HFFc6 (cell line): ENCODE measurements at regions not wholly inside any gene's neighbourhood (a gene's known extent, or its start where the extent isn't known, plus 50 kb on each side); places are given as distances from the start of the nearest gene placed in this dataset.

Source experiments
- DNase-seq: peaks from one replicate; pipeline ENCODE4 v3.0.0-alpha.2; 2018
- H3K27ac Mint-ChIP-seq: 2 replicates; pipeline ENCODE4 v1.8.0; 2020; ENCODE audit warnings: mild to moderate bottlenecking, mixed read lengths
- H3K27me3 Mint-ChIP-seq: 2 replicates; pipeline ENCODE4 v1.8.0; 2021; ENCODE audit warnings: mild to moderate bottlenecking, moderate library complexity, mixed read lengths; ENCODE audit not compliant: insufficient read depth
- H3K36me3 Mint-ChIP-seq: 2 replicates; pipeline ENCODE4 v1.8.0; 2021; ENCODE audit warnings: low read depth, mixed read lengths
- H3K4me1 Mint-ChIP-seq: 2 replicates; pipeline ENCODE4 v1.8.0; 2020; ENCODE audit warnings: low read depth, mixed read lengths
- H3K4me3 Mint-ChIP-seq: 2 replicates; pipeline ENCODE4 v1.8.0; 2020; ENCODE audit warnings: mild to moderate bottlenecking, moderate library complexity, mixed read lengths
- H3K9me3 Mint-ChIP-seq: 2 replicates; pipeline ENCODE4 v1.8.0; 2020; ENCODE audit warnings: mild to moderate bottlenecking, mixed read lengths
- CTCF ChIP-seq: fragments of 200-600 bp; sonication (generic); IDR thresholded peaks from 2 replicates; pipeline ENCODE4 v1.5.0; 2021; ENCODE audit warnings: antibody characterized with exemption, mild to moderate bottlenecking

- Mint-ChIP-seq H3K36me3 (peaks cover 19% of the 10 kb centered on the region), H3K4me1 (peaks cover 34% of the 10 kb centered on the region), H3K27me3 (no peaks in the 10 kb centered on the region), H3K27ac (no peak overlapping the region), H3K9me3 (no peaks in the 10 kb centered on the region), H3K4me3 (no peak overlapping the region)
- TF ChIP-seq CTCF, result no peak
- no peak for DNase-seq
These were observed 49.7 kb downstream of the KLF12 start for GRCh38 chr13:74084375-74084935.

- DNase-seq, result no peak
- no peak for TF ChIP-seq CTCF
- H3K27me3 Mint-ChIP-seq, result no peaks in the 10 kb centered on the region
- no peak overlapping the region for H3K4me3 Mint-ChIP-seq
- no peaks in the 10 kb centered on the region for H3K9me3 Mint-ChIP-seq
- peaks cover 26% of the 10 kb centered on the region for H3K4me1 Mint-ChIP-seq
- H3K27ac Mint-ChIP-seq, result 0 out of 2 replicates have a peak overlapping the region, but pooled peaks have one; percentile 4
- H3K36me3 Mint-ChIP-seq, result peaks cover 22% of the 10 kb centered on the region
These were observed 51.5 kb downstream of the KLF12 start for GRCh38 chr13:74082741-74083160.

- Mint-ChIP-seq H3K27ac (no peak overlapping the region), H3K4me1 (peaks cover 31% of the 10 kb centered on the region), H3K27me3 (no peaks in the 10 kb centered on the region), H3K36me3 (peaks cover 18% of the 10 kb centered on the region), H3K4me3 (no peak overlapping the region), H3K9me3 (no peaks in the 10 kb centered on the region)
- no peak for TF ChIP-seq CTCF
- DNase-seq, result no peak
These were observed 53.4 kb downstream of the KLF12 start for GRCh38 chr13:74080762-74081161.

- no peak for DNase-seq
- Mint-ChIP-seq H3K9me3 (no peaks in the 10 kb centered on the region), H3K27me3 (no peaks in the 10 kb centered on the region; the same call in 1 of the 2 replicates), H3K36me3 (peaks cover 14% of the 10 kb centered on the region), H3K4me1 (peaks cover 41% of the 10 kb centered on the region), H3K4me3 (no peak overlapping the region), H3K27ac (0 out of 2 replicates have a peak overlapping the region, but pooled peaks have one; percentile 10)
- no peak for TF ChIP-seq CTCF
These were observed 56.4 kb downstream of the KLF12 start for GRCh38 chr13:74077792-74078191.

- H3K36me3 Mint-ChIP-seq, result peaks cover 12% of the 10 kb centered on the region
- DNase-seq, result no peak
- no peak overlapping the region for H3K27ac Mint-ChIP-seq
- TF ChIP-seq CTCF, result no peak
- no peak overlapping the region for H3K4me3 Mint-ChIP-seq
- peaks cover 37% of the 10 kb centered on the region for H3K4me1 Mint-ChIP-seq
- H3K9me3 Mint-ChIP-seq, result no peaks in the 10 kb centered on the region
- no peaks in the 10 kb centered on the region; the same call in 1 of the 2 replicates for H3K27me3 Mint-ChIP-seq
These were observed 56.8 kb downstream of the KLF12 start for GRCh38 chr13:74077375-74077774.
